ENCODE measurements at regions not wholly inside any gene's neighbourhood (a gene's known extent, or its start where the extent isn't known, plus 50 kb on each side); places are given as distances from the start of the nearest gene placed in this dataset.
"Not testable (repeated sequence)": the region's sequence is repeated elsewhere in the genome, so short reads cannot be mapped to it uniquely, and the experiment has no call there.

DNA sequence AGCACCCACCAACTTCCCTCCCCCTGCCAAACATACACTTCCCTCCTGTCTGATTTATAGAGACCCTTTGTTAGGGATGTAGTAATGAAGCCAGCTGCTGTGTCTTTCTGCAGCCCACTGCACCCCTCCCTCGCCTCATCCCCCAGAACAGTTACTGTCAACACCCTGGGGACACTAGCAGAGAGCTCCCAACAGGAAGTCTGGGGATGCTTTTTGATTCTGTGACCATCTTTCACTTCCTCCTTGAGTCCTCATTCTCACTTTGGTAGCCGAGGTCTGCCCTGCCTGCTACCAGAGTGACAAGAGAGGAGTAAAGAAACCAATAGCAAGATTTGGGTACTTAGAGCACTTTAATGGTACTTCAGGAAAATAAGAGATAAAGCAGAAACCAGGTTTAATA, 201.6 kb downstream of the SATB1 start:
- Histone ChIP-seq H3K27me3 (ENCODE audit: insufficient read depth, low read length) (no peaks in the 10 kb centered on the region), H3K4me3 (ENCODE audit: low read length) (no peak overlapping the region), H3K9me3 (ENCODE audit: low read depth, low read length) (no peaks in the 10 kb centered on the region), H3K4me1 (ENCODE audit: insufficient read depth, low read length) (peaks cover 29% of the 10 kb centered on the region)

DNA sequence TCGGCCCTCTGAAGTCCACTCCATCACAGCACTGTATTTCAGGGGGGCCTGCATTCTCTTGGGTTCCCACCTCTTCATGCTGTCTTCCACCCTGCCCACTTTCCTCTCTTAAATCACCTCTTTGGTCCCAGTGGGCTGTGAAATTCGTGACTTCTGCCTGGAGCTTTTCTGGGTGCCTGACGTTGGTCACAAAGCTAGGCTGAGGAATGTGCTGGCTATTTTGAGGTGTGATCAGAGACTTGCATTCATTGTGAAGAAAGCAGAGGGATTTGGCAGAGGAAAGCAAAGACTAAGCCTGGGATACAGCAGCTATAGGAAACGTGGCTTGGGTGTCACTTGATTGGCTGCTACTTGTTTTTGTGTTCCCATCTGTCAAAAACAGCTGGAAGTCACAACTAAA, 202.5 kb downstream of the SATB1 start:
- Histone ChIP-seq H3K9me3 (ENCODE audit: low read depth, low read length) (no peaks in the 10 kb centered on the region), H3K4me3 (ENCODE audit: low read length) (no peak overlapping the region), H3K4me1 (ENCODE audit: insufficient read depth, low read length) (peaks cover 25% of the 10 kb centered on the region), H3K27me3 (ENCODE audit: insufficient read depth, low read length) (no peaks in the 10 kb centered on the region)

DNA sequence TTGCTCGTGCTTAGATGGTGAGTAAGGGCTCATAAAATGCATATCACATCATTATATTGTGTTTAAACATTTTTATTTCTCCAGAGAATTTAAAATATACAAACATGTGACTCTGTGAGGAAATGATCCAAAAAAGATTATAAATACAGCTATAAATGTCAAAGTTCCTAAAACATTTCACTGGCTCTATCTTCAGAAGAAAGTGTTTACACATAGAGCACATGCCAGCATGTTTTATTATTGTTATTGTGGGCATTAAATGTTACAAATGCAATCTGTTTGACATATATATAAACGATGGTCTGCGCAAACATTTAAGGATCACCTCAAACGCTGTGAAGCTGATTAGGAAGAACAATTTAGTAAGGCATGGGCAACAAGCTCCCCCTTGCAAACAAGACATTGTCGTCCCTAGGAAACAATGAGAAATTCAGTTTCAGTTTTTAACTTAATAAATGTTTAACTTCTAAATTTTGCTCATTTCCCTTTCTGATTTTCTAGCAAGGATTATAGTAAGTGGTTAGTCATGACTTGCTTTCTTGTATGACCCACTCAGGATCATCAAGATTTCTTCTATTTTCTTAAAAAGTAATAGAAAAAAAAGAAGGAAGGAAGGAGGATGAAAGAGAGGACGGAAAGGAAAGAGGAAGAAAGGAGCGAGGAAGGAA, 207.5 kb downstream of the SATB1 start:
- Histone ChIP-seq H3K9me3 (ENCODE audit: low read depth, low read length) (no peaks in the 10 kb centered on the region), H3K4me1 (ENCODE audit: insufficient read depth, low read length) (peaks cover 2% of the 10 kb centered on the region), H3K4me3 (ENCODE audit: low read length) (no peak overlapping the region), H3K27me3 (ENCODE audit: insufficient read depth, low read length) (no peaks in the 10 kb centered on the region)

DNA sequence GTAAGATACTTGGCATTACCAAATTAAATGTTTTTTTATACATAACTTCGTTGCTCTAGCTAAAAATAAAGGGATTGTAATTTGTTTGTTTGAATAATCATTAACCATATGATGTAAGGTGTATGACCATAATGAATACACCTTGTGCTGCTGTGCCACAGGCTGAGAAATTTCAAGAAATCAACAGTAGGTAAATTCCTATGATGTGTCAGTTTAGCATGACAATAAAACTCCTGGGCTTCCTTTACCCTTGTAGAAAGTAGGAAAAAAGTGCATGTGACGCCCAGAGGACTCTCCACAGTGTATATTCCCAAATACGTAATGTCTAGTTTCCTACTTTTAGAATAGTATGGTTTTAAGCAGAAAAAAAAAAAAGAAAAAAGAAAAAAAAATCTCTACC, 208.1 kb downstream of the SATB1 start:
- no peak overlapping the region for H3K4me3 ChIP-seq (ENCODE audit: low read length)
- H3K27me3 ChIP-seq (ENCODE audit: insufficient read depth, low read length): no peaks in the 10 kb centered on the region
- H3K4me1 ChIP-seq (ENCODE audit: insufficient read depth, low read length): no peaks in the 10 kb centered on the region
- no peaks in the 10 kb centered on the region for H3K9me3 ChIP-seq (ENCODE audit: low read depth, low read length)

DNA sequence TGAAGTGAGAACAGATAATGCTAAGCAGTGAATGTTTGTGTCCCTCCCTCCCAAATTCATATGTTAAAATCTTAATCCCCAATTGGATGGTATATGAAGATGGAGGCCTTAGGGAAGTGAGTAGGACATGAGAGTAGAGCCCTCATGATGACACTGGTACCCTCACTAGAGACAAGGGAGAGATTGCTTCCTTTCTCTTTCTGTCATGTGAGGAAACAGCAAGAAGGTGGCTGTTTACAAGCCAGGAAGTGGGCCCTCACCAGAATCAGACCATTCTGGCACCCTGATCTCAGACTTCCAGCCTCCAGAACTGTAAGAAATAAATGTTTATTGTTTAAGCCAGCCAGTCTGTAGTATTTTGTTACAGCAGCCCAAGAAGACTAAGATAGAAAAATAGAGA, 209.5 kb downstream of the SATB1 start:
- no peaks in the 10 kb centered on the region for H3K27me3 ChIP-seq (ENCODE audit: insufficient read depth, low read length)
- no peak overlapping the region for H3K4me3 ChIP-seq (ENCODE audit: low read length)
- H3K9me3 ChIP-seq (ENCODE audit: low read depth, low read length): no peaks in the 10 kb centered on the region
- no peaks in the 10 kb centered on the region for H3K4me1 ChIP-seq (ENCODE audit: insufficient read depth, low read length)

DNA sequence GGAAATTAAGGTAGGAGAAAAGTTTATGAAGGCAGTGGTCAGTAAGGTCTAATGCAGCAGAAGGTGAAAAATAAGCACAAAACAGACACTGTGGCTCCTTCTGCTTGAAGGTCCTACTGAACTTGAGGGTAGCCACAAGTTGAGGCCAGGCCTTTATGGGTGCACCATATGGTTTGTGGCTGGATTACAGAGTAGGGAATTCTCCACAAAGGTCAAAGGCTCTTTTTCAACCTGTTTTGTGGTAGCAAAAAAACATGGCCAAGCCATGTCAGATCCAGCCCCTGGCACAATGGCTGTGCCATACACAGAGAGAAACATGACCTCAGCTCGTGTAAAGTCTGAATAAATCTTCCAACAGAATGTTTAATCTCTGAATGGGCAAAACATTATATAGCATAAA, 214.0 kb downstream of the SATB1 start:
- peaks cover 12% of the 10 kb centered on the region for H3K4me1 ChIP-seq (ENCODE audit: insufficient read depth, low read length)

DNA sequence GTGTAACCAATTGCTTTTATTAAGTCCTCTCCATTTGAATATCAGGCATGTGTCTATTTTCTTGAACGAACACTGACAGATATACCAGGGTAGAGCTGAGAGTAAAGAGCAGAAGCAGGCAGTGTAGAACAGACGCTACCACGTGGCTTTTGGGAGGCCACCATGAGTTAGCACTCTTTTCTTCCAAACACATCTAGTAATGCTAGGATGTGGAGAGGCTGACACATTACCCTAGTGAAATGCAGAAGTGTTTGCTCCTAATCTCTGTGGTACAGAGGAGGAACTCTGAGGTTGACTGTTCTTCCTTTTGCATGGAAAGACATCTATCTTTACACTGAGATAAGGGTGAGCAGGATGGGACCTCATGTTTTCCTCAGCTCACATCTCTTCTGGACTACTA, 216.3 kb downstream of the SATB1 start:
- peaks cover 12% of the 10 kb centered on the region for H3K4me1 ChIP-seq (ENCODE audit: insufficient read depth, low read length)
- no peak overlapping the region for H3K4me3 ChIP-seq (ENCODE audit: low read length)

More for the DNA sequence above, 214.0 kb downstream of the SATB1 start:
- no peaks in the 10 kb centered on the region for H3K9me3 ChIP-seq (ENCODE audit: low read depth, low read length)
- H3K27me3 ChIP-seq (ENCODE audit: insufficient read depth, low read length): no peaks in the 10 kb centered on the region
- H3K4me3 ChIP-seq (ENCODE audit: low read length): no peak overlapping the region

DNA sequence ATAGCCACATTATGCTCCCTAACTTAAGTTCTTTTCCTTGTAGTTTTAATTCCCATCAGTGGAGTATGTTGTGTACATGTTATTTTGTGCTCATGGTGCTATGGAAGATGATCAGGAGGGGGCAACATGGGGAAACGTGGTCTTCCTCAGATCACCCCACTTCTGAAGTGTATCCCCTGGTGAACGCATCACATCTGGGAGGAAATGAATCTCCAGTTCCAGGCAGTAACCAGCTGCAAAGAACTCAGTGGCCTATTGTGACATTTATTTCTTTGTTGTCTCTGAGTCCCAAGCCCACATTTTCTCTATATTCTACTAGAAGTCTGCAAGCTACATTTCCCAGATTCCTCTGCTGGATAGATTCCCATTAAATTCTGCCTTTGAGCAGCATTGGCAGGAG, 217.0 kb downstream of the SATB1 start:
- no peaks in the 10 kb centered on the region for H3K9me3 ChIP-seq (ENCODE audit: low read depth, low read length)
- H3K4me1 ChIP-seq (ENCODE audit: insufficient read depth, low read length): peaks cover 12% of the 10 kb centered on the region
- no peaks in the 10 kb centered on the region for H3K27me3 ChIP-seq (ENCODE audit: insufficient read depth, low read length)
- no peak overlapping the region for H3K4me3 ChIP-seq (ENCODE audit: low read length)

More for the DNA sequence above, 216.3 kb downstream of the SATB1 start:
- no peaks in the 10 kb centered on the region for H3K9me3 ChIP-seq (ENCODE audit: low read depth, low read length)
- H3K27me3 ChIP-seq (ENCODE audit: insufficient read depth, low read length): no peaks in the 10 kb centered on the region

DNA sequence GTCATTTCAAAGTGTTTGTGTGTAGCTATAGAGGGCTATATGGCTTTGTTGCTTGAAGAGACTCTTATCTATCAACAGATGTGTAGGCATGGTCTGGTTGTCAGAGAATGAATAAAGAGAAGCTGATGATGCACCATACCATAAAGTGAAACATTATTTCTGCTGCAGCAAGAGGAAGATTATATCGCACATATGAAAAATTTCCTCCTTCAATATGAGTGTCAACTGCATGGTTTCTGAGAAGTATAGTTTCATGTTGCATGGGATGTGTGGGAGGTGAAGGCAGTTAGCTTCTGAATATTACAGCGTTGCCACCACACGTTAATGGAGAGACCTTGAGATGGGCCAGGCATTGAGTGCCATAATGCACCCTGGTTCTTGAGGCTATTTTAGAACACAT, 217.9 kb downstream of the SATB1 start:
- no peaks in the 10 kb centered on the region for H3K9me3 ChIP-seq (ENCODE audit: low read depth, low read length)
- H3K4me1 ChIP-seq (ENCODE audit: insufficient read depth, low read length): peaks cover 12% of the 10 kb centered on the region
- no peak overlapping the region for H3K4me3 ChIP-seq (ENCODE audit: low read length)
- no peaks in the 10 kb centered on the region for H3K27me3 ChIP-seq (ENCODE audit: insufficient read depth, low read length)

DNA sequence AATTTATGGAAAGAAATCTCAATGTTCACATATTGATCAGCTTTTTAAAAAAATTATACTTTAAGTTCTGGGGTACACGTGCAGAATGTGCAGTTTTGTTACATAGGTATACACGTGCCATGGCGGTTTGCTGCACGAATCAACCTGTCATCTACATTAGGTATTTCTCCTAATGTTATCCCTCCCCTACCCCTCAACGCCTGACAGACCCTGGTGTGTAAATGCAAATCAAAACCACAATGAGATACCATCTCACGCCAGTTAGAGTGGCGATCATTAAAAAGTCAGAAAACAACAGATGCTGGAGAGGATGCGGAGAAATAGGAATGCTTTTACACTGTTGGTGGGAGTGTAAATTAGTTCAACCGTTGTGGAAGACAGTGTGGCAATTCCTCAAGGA, 219.4 kb downstream of the SATB1 start:
- peaks cover 12% of the 10 kb centered on the region for H3K4me1 ChIP-seq (ENCODE audit: insufficient read depth, low read length)
- not testable (repeated sequence) for H3K27me3 ChIP-seq (ENCODE audit: insufficient read depth, low read length); H3K9me3 ChIP-seq (ENCODE audit: low read depth, low read length); H3K4me3 ChIP-seq (ENCODE audit: low read length)

DNA sequence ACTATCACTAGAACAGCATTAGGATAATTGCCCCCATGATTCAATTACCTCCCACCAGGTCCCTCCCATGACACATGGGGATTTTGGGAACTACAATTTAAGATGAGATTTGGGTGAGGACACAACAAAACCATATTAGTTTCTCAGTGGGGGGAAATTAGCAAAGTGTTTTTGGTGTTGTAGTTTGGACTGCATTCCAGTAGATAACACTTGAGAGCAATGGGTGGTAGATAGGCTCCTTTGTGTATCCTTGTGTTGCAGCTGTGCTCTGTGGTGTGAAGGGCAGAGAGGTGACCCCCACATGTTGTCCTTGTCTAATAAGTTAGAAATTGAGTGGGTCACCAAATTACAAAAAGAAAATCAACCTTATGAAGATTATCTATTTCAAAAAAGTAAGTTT, 223.8 kb downstream of the SATB1 start:
- peaks cover 9% of the 10 kb centered on the region for H3K9me3 ChIP-seq (ENCODE audit: low read depth, low read length)
- H3K4me1 ChIP-seq (ENCODE audit: insufficient read depth, low read length): no peaks in the 10 kb centered on the region
- no peaks in the 10 kb centered on the region for H3K27me3 ChIP-seq (ENCODE audit: insufficient read depth, low read length)
- H3K4me3 ChIP-seq (ENCODE audit: low read length): no peak overlapping the region

DNA sequence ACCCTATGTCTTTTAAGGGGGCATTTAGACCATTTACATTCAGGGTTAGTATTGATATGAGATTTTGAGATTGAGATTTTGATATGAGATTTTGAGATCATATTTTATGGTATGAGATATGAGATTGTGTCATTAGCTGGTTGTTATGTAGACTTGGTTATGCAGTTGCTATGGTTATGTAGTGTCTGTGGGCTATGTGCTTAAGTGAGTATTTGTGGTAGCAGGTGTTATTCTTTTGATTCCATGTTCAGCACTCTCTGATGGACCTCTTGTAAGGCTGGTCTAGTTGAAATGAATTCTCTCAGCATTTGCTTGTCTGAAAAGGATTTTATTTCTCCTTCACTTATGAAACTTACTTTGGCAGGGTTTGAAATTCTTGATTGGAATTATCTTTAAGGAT, 225.4 kb downstream of the SATB1 start:
- peaks cover 9% of the 10 kb centered on the region for H3K9me3 ChIP-seq (ENCODE audit: low read depth, low read length)
- H3K4me1 ChIP-seq (ENCODE audit: insufficient read depth, low read length): no peaks in the 10 kb centered on the region
- no peaks in the 10 kb centered on the region for H3K27me3 ChIP-seq (ENCODE audit: insufficient read depth, low read length)
- H3K4me3 ChIP-seq (ENCODE audit: low read length): no peak overlapping the region

DNA sequence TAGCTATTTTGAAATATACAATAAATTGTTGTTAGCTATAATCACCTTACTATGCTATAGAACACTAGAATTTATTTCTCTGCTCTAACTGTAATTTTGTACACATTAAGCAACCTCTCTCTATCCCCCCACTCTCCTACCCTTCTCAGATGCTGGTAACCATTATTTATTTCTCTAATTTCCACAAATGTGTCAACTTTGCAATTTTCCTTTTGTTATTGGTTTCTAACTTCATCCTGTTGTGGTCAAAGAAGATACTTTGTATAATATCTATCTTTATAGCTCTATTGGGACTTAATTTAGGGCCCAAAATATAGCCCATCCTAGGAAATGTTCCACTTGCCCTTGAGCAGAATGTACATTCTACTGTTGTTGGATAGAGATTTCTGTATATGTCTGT, 229.3 kb downstream of the SATB1 start:
- Histone ChIP-seq H3K4me3 (ENCODE audit: low read length) (no peak overlapping the region), H3K4me1 (ENCODE audit: insufficient read depth, low read length) (no peaks in the 10 kb centered on the region), H3K9me3 (ENCODE audit: low read depth, low read length) (peaks cover 9% of the 10 kb centered on the region), H3K27me3 (ENCODE audit: insufficient read depth, low read length) (no peaks in the 10 kb centered on the region)

DNA sequence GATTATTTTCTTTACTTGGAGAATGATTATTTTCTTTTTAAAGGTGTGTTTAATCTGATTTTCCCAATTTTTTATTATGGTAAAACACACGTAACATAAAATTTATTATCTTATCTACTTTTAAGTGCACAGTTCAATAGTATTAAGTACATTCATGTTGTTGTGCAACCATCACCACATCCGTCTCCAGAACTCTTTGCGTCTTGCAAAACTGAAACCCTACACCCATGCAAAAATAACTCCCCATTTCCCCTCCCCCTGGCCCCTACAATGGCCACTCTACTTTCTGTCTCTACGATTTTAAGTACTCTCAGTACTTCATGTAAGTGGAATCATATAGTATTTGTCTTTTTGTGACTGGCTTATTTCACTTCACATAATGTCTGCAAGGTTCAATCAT, 230.7 kb downstream of the SATB1 start:
- H3K4me1 ChIP-seq (ENCODE audit: insufficient read depth, low read length): no peaks in the 10 kb centered on the region
- H3K9me3 ChIP-seq (ENCODE audit: low read depth, low read length): peaks cover 2% of the 10 kb centered on the region
- no peak overlapping the region for H3K4me3 ChIP-seq (ENCODE audit: low read length)
- H3K27me3 ChIP-seq (ENCODE audit: insufficient read depth, low read length): no peaks in the 10 kb centered on the region

DNA sequence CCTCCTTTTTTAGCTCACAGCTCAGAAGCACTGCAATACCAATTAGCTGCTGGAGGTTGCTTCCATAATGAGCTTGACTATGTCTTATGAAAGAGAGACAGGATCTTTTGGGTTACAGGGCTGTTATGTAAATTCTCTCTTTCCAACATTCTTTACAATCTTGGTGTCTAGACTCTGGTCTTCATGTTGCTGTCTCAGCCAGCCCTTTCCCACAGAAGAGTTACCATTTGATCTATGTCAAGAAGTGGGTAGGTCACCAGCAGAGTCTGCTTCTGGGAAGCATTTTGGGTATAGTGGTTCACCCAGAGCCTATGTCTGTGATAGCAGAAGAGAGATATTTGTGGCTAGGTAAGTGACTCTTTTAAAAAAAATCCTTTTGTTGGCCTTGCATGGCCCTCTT, 234.5 kb downstream of the SATB1 start:
- H3K9me3 ChIP-seq (ENCODE audit: low read depth, low read length): no peaks in the 10 kb centered on the region
- H3K27me3 ChIP-seq (ENCODE audit: insufficient read depth, low read length): no peaks in the 10 kb centered on the region
- no peaks in the 10 kb centered on the region for H3K4me1 ChIP-seq (ENCODE audit: insufficient read depth, low read length)
- H3K4me3 ChIP-seq (ENCODE audit: low read length): no peak overlapping the region

DNA sequence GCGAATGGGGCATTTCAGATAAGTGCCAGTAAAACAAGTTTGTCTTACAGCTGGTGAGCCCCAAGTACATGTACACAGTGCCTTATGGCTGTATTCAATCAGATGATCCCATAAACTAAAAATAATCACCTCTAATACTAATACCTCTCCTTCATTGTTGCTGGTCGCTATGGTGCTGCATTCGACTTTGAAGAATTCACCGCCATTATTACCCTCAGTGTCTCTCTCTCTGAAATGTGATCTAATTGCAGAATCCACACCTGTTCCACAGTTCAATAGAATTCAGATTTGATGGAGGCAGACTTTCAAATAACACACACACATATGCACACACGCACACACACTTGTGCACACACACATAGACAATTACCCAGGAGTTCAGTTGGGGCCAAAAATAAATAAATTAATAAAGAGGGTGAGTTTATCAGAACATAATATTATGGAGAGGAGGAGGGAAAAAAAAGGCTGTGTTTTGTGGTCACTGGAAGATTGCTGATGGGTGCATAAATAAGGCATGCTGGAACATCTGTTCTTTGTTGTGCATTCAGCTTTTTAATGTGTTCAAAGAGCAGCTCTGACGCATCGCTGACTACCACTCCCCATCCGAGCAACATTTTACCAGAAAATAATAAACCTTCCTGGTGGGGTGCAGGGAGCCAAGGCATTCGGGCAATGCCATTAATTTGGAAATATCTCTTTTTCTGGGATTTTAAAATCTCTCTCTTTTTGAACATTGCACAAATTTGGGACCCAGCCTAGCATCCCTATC, 235.7 kb downstream of the SATB1 start:
- Histone ChIP-seq H3K4me1 (ENCODE audit: insufficient read depth, low read length) (no peaks in the 10 kb centered on the region), H3K4me3 (ENCODE audit: low read length) (no peak overlapping the region), H3K9me3 (ENCODE audit: low read depth, low read length) (no peaks in the 10 kb centered on the region), H3K27me3 (ENCODE audit: insufficient read depth, low read length) (no peaks in the 10 kb centered on the region)
